Epithelial cell of esophagus (primary cell): ENCODE measurements at regions not wholly inside any gene's neighbourhood (a gene's known extent, or its start where the extent isn't known, plus 50 kb on each side); places are given as distances from the start of the nearest gene placed in this dataset.
"Not testable (repeated sequence)": the region's sequence is repeated elsewhere in the genome, so short reads cannot be mapped to it uniquely, and the experiment has no call there.

Experiments used
- DNase-seq: peaks from one replicate; pipeline ENCODE4 v3.0.0; 2010; ENCODE audit warnings: low read depth
- H3K4me3 ChIP-seq: 2 replicates; pipeline ENCODE4 v1.5.1; 2011; ENCODE audit warnings: mild to moderate bottlenecking, low read length, control low read depth
- CTCF ChIP-seq: IDR thresholded peaks from 2 replicates; pipeline ENCODE4 v1.5.1; 2011; ENCODE audit warnings: low read depth, mild to moderate bottlenecking, low read length, control low read depth, inconsistent platforms; ENCODE audit not compliant: insufficient read depth; ENCODE audit errors: missing control alignments

GRCh38 chr1:191734321-191734720 is 423.9 kb upstream of the RGS18 start:
- no peak for DNase-seq
- TF ChIP-seq CTCF, result no peak
- no peak overlapping the region for H3K4me3 ChIP-seq

- no peak for DNase-seq
These were observed 418.7 kb upstream of the RGS18 start for GRCh38 chr1:191739544-191739943.

GRCh38 chr1:191752342-191752741 is 405.9 kb upstream of the RGS18 start:
- no peak for TF ChIP-seq CTCF
- no peak overlapping the region for H3K4me3 ChIP-seq

More at GRCh38 chr1:191739544-191739943, 418.7 kb upstream of the RGS18 start:
- no peak overlapping the region for H3K4me3 ChIP-seq
- TF ChIP-seq CTCF, result no peak

GRCh38 chr1:191760016-191760415 is 398.2 kb upstream of the RGS18 start:
- TF ChIP-seq CTCF, result no peak
- DNase-seq, result peak; percentile 76
- H3K4me3 ChIP-seq, result no peak overlapping the region

More at GRCh38 chr1:191752342-191752741, 405.9 kb upstream of the RGS18 start:
- DNase-seq, result no peak

- no peak overlapping the region for H3K4me3 ChIP-seq
- no peak for TF ChIP-seq CTCF
These were observed 369.7 kb upstream of the RGS18 start for GRCh38 chr1:191788551-191788950.

GRCh38 chr1:191798178-191798577 is 360.1 kb upstream of the RGS18 start:
- TF ChIP-seq CTCF, result no peak
- no peak overlapping the region for H3K4me3 ChIP-seq
- DNase-seq, result no peak

More at GRCh38 chr1:191788551-191788950, 369.7 kb upstream of the RGS18 start:
- no peak for DNase-seq

GRCh38 chr1:191804311-191804710 is 354.0 kb upstream of the RGS18 start:
- no peak overlapping the region for H3K4me3 ChIP-seq
- no peak for DNase-seq
- TF ChIP-seq CTCF, result no peak

GRCh38 chr1:191813593-191813992 is 344.7 kb upstream of the RGS18 start:
- not testable (repeated sequence) for H3K4me3 ChIP-seq, DNase-seq
